ENCODE measurements at regions not wholly inside any gene's neighbourhood (a gene's known extent, or its start where the extent isn't known, plus 50 kb on each side); places are given as distances from the start of the nearest gene placed in this dataset.

GRCh38 chr5:67305913-67306710, 109.5 kb upstream of the CD180 start:
- TF ChIP-seq CTCF (IDR thresholded peaks at IDR 0.05; ENCODE audit: poor library complexity) (no peak), EZH2 (IDR thresholded peaks at IDR 0.05; ENCODE audit: borderline replicate concordance) (no peak), EZH2phosphoT487 (IDR thresholded peaks at IDR 0.05; ENCODE audit: low read depth, severe bottlenecking, unreplicated experiment) (no peak)

All from hepatocyte (in vitro differentiated cells).